Suprapubic skin (tissue), 4 donors: ENCODE measurements at regions not wholly inside any gene's neighbourhood (a gene's known extent, or its start where the extent isn't known, plus 50 kb on each side); places are given as distances from the start of the nearest gene placed in this dataset.

Source experiments
- DNase-seq, 2 donors: peaks; one replicate each; pipeline ENCODE4 v3.0.0-alpha.2; 2019; ENCODE audit warnings: low spot score in 2 of 2
- H3K27ac ChIP-seq: fragments of 200-600 bp; sonication (generic); one replicate; pipeline ENCODE4 v1.5.1; 2019
- H3K27me3 ChIP-seq: fragments of 200-600 bp; sonication (generic); one replicate; pipeline ENCODE4 v1.5.1; 2019
- H3K36me3 ChIP-seq: fragments of 200-600 bp; sonication (generic); one replicate; pipeline ENCODE4 v1.5.1; 2019
- H3K4me1 ChIP-seq: fragments of 200-600 bp; sonication (generic); one replicate; pipeline ENCODE4 v1.5.1; 2019
- H3K4me3 ChIP-seq: fragments of 200-600 bp; sonication (generic); one replicate; pipeline ENCODE4 v1.5.1; 2019; ENCODE audit warnings: mild to moderate bottlenecking
- H3K9me3 ChIP-seq: fragments of 200-600 bp; sonication (generic); one replicate; pipeline ENCODE4 v1.5.1; 2019
- CTCF ChIP-seq, 2 donors: fragments of 200-600 bp in 1 of 2; fragments of 450-650 bp in 1 of 2; sonication (generic) in 1 of 2; IDR thresholded peaks; one replicate each; pipeline ENCODE4 v1.5.1; 2016 to 2019; ENCODE audit warnings: antibody characterized with exemption in 2 of 2, mild to moderate bottlenecking in 1 of 2, moderate library complexity in 1 of 2
- EP300 ChIP-seq: sonication (generic); formaldehyde crosslinking; IDR thresholded peaks from one replicate; pipeline ENCODE4 v1.6.1; 2017; ENCODE audit warnings: antibody characterized with exemption
- POLR2A ChIP-seq, 2 donors: fragments of 450-650 bp; IDR thresholded peaks; one replicate each; pipeline ENCODE4 v1.6.1; 2017; ENCODE audit warnings: antibody characterized with exemption in 2 of 2, mild to moderate bottlenecking in 2 of 2, moderate library complexity in 2 of 2
- POLR2AphosphoS5 ChIP-seq, 3 donors: sonication (generic); formaldehyde crosslinking; IDR thresholded peaks; one replicate each; pipeline ENCODE4 v1.6.1; 2017; ENCODE audit warnings: antibody characterized with exemption in 3 of 3
- WGBS: methylation state at CpG from one replicate; pipeline ENCODE4 v1.1.5; 2018; 5-methylcytosine and 5-hydroxymethylcytosine counted together

GRCh38 chr5:10064546-10065195 is 185.0 kb downstream of the ATPSCKMT start:
- Histone ChIP-seq H3K4me3 (no peak overlapping the region), H3K36me3 (no peaks in the 10 kb centered on the region), H3K27ac (no peak overlapping the region), H3K9me3 (peaks cover 7% of the 10 kb centered on the region), H3K4me1 (no peaks in the 10 kb centered on the region), H3K27me3 (no peaks in the 10 kb centered on the region)
- 82% methylated on average over 7 of the region's 8 CpGs for WGBS
- DNase-seq, result no peak
- TF ChIP-seq EP300 (no peak), POLR2A (IDR thresholded peaks at IDR 0.05) (no peak), CTCF (IDR thresholded peaks at IDR 0.05) (no peak), POLR2AphosphoS5 (IDR thresholded peaks at IDR 0.05) (no peak)

GRCh38 chr5:10063997-10064396 is 185.7 kb downstream of the ATPSCKMT start:
- Histone ChIP-seq H3K9me3 (peaks cover 7% of the 10 kb centered on the region), H3K4me3 (no peak overlapping the region), H3K27me3 (no peaks in the 10 kb centered on the region), H3K27ac (no peak overlapping the region), H3K4me1 (no peaks in the 10 kb centered on the region), H3K36me3 (no peaks in the 10 kb centered on the region)
- DNase-seq, result no peak
- 71% methylated on average over 12 of the region's 12 CpGs for WGBS
- no peak for TF ChIP-seq EP300
- TF ChIP-seq CTCF (IDR thresholded peaks at IDR 0.05), result no peak
- TF ChIP-seq POLR2A (IDR thresholded peaks at IDR 0.05), result no peak
- no peak for TF ChIP-seq POLR2AphosphoS5 (IDR thresholded peaks at IDR 0.05)

DNA sequence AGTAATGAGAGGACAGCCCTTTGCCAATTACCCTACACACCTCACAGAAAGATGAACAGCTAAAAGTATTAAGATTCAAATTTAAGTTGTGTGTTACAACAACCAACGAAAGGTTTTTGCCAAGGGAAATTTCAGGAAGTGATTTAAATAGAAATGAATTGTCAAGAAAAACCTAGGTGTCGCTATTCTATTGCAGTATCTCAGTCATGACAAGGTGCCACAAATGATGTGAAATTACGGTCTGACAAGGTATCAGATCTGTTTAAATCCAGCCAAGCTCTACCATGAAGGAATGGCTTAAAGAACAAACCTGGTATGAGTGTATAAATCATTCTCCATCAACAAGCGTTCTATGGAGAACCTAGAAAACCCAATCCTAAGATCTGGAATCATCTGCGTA is 189.7 kb downstream of the ATPSCKMT start:
- H3K27me3 ChIP-seq, result no peaks in the 10 kb centered on the region
- no peaks in the 10 kb centered on the region for H3K9me3 ChIP-seq
- H3K36me3 ChIP-seq, result no peaks in the 10 kb centered on the region
- H3K4me1 ChIP-seq, result no peaks in the 10 kb centered on the region
- H3K27ac ChIP-seq, result no peak overlapping the region
- TF ChIP-seq EP300 (no peak), POLR2A (IDR thresholded peaks at IDR 0.05) (no peak), CTCF (IDR thresholded peaks at IDR 0.05) (no peak), POLR2AphosphoS5 (IDR thresholded peaks at IDR 0.05) (no peak)
- 67% methylated on average over 5 of the region's 5 CpGs for WGBS
- DNase-seq, result no peak
- H3K4me3 ChIP-seq, result no peak overlapping the region

- DNase-seq, result no peak
- Histone ChIP-seq H3K4me1 (no peaks in the 10 kb centered on the region), H3K4me3 (no peak overlapping the region), H3K27ac (no peak overlapping the region), H3K9me3 (no peaks in the 10 kb centered on the region), H3K36me3 (no peaks in the 10 kb centered on the region), H3K27me3 (no peaks in the 10 kb centered on the region)
- WGBS, result 53% methylated on average over 9 of the region's 9 CpGs
- TF ChIP-seq POLR2AphosphoS5 (IDR thresholded peaks at IDR 0.05) (no peak), POLR2A (IDR thresholded peaks at IDR 0.05) (no peak), CTCF (IDR thresholded peaks at IDR 0.05) (no peak), EP300 (no peak)
Measured at GRCh38 chr5:10059556-10059955, 190.1 kb downstream of the ATPSCKMT start.

GRCh38 chr5:10057356-10057755 is 192.3 kb downstream of the ATPSCKMT start:
- no peak for DNase-seq

More at GRCh38 chr5:10057356-10057755, 192.3 kb downstream of the ATPSCKMT start:
- no peaks in the 10 kb centered on the region for H3K27me3 ChIP-seq
- no peaks in the 10 kb centered on the region for H3K36me3 ChIP-seq
- H3K4me3 ChIP-seq, result no peak overlapping the region
- H3K27ac ChIP-seq, result no peak overlapping the region
- no peak for TF ChIP-seq POLR2AphosphoS5 (IDR thresholded peaks at IDR 0.05)
- TF ChIP-seq CTCF (IDR thresholded peaks at IDR 0.05), result no peak
- TF ChIP-seq POLR2A (IDR thresholded peaks at IDR 0.05), result no peak
- TF ChIP-seq EP300, result no peak
- H3K4me1 ChIP-seq, result no peaks in the 10 kb centered on the region
- WGBS, result 64% methylated on average over 7 of the region's 7 CpGs
- H3K9me3 ChIP-seq, result peaks cover 1% of the 10 kb centered on the region
